ENCODE measurements at regions not wholly inside any gene's neighbourhood (a gene's known extent, or its start where the extent isn't known, plus 50 kb on each side); places are given as distances from the start of the nearest gene placed in this dataset.

GRCh38 chr14:95402578-95402977, 82.9 kb upstream of the CLMN start (continued):
- TF ChIP-seq BCL11A (tag by site-specific recombination; IDR thresholded peaks at IDR 0.05; ENCODE audit: low read depth) (no peak), HOXD13 (CRISPR knock-in tag; IDR thresholded peaks at IDR 0.05; ENCODE audit: borderline replicate concordance) (no peak), ZNF548 (tag by site-specific recombination; IDR thresholded peaks at IDR 0.05) (no peak), ZNF596 (tag by site-specific recombination; IDR thresholded peaks at IDR 0.05) (no peak), GLI4 (tag by site-specific recombination; IDR thresholded peaks at IDR 0.05) (no peak), TCF7L2 (IDR thresholded peaks at IDR 0.05; ENCODE audit: borderline replicate concordance, low read depth, low read length) (no peak), ZBTB8A (tag by site-specific recombination; IDR thresholded peaks at IDR 0.05) (no peak), HIC1 (tag by site-specific recombination; IDR thresholded peaks at IDR 0.05) (no peak), ZNF280D (tag by site-specific recombination; IDR thresholded peaks at IDR 0.05) (no peak), ZNF138 (tag by site-specific recombination; IDR thresholded peaks at IDR 0.05; ENCODE audit: borderline replicate concordance) (no peak), SCRT1 (tag by site-specific recombination; IDR thresholded peaks at IDR 0.05; ENCODE audit: borderline replicate concordance) (no peak), YY2 (tag by site-specific recombination; IDR thresholded peaks at IDR 0.05) (no peak), ZBTB10 (tag by site-specific recombination; IDR thresholded peaks at IDR 0.05) (no peak)

- Histone ChIP-seq H3K4me1 (ENCODE audit: control insufficient read depth, insufficient read depth, low read length) (no peaks in the 10 kb centered on the region), H3K4me3 (ENCODE audit: low read depth, low read length) (no peak overlapping the region), H3K9me3 (ENCODE audit: control insufficient read depth, insufficient read depth, low read depth, low read length) (no peaks in the 10 kb centered on the region), H3K27ac (ENCODE audit: extremely low read depth, low read depth, low read length) (no peak overlapping the region), H3K36me3 (ENCODE audit: control insufficient read depth in 2 of 2, insufficient read depth in 1 of 2, low read length in 2 of 2) (no peaks in the 10 kb centered on the region)
- TF ChIP-seq GLIS2 (tag by site-specific recombination; IDR thresholded peaks at IDR 0.05): no peak
- no peak for TF ChIP-seq ZNF473 (tag by site-specific recombination; IDR thresholded peaks at IDR 0.05)
- TF ChIP-seq PBX3 (CRISPR knock-in tag; IDR thresholded peaks at IDR 0.05): no peak
- CTCF ChIA-PET: interaction anchor here (1.0 to 1.4 kb wide), 2 partner anchors 26 to 30 kb away, joined by 3 read pairs; no protein-coding TSS in a partner anchor
- POLR2A ChIA-PET: no interaction called here
These were observed 82.5 kb upstream of the CLMN start for GRCh38 chr14:95402176-95402575.

Data from HEK293 (cell line).